DMS53 treated with DMSO at 0.1 percent for 48 hours (cell line): ENCODE measurements at regions not wholly inside any gene's neighbourhood (a gene's known extent, or its start where the extent isn't known, plus 50 kb on each side); places are given as distances from the start of the nearest gene placed in this dataset.
A peak's percentile ranks its signal among the peaks of the same experiment; 100 is the strongest.
"Not testable (repeated sequence)": the region's sequence is repeated elsewhere in the genome, so short reads cannot be mapped to it uniquely, and the experiment has no call there.

Experiments
- DNase-seq: peaks from one replicate; lab custom pipeline; 2025; ENCODE audit not compliant: unreplicated experiment; lab: John Stamatoyannopoulos, UW

- no peak for DNase-seq
Observed at GRCh38 chr1:47522935-47523834, 85.3 kb downstream of the FOXD2 start.

DNA sequence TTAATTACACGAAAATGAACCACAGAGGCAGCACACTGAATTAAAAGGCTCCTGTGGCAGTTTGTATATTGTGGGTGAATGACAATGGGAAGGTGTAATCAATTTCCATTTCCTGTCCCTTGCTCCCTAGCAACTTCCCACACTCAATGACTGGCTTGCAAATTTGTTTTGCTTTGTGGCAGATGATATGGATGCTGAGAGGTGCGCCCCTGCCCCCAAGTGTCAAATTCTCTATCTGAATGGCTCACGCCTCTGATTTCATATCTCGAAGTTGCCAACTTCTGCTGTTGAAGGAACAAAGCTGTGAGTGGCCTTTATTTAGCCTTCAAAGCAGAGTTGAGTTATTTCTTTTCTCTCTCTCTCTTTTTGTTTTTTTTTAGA, 86.0 kb downstream of the FOXD2 start:
- no peak for DNase-seq

GRCh38 chr1:47524272-47524671, 86.4 kb downstream of the FOXD2 start:
- no peak for DNase-seq

DNA sequence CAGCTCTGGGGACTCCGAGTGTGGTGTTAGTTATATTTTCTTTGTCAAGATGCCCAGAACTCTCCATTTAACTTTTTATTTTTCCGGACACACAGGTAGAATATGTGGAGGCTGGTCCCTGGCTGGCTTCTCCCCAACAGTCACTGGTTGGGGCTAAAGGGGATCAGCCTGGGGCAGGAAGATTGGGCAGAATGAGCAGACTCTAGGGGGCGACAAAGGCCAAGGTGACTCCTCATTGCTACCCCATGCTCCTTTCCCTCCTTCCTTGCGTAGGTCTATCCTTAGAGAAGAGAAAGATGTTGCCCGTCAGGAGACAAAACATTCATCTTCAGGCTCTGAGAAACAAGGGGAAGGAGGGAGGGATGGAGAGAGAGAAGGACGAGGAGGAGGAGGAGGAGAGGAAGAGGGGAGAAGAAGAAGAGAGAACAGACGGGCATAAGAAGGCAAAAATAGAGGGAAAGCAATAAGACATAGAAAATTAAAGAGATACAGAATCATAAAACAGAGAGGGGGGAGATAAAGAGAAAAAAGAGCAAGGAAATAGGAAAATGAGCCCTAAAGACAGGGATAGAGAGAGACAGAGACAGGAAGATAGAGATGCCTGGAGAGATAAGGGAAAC, 89.9 kb downstream of the FOXD2 start:
- DNase-seq = peak; percentile 57

DNA sequence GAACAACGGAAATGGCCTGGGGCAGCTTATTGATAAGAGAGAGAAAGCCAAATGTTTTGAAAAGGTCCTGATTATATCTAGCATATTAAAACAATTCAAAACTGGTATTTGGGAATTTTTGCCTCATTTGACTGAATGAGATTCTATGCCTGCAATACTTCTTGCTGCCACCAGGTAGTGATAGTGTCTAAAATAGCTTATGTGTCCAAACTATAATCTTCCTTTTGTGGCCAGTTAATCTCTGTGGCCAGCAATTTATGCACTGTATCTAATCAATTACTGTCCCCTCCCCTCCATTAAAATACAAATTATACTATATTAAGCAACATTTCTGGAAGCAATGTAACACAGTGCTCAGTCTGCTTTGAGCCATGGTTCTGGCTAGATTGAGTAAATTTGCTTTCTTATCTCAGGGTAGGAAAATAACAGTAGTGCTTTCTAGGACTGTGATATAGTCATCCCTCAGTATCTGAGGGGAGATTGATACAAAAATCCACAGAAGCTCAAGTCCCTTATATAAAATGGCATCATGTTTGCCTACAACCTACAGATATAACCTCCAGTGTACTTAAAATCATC, 91.8 kb downstream of the FOXD2 start:
- peak; percentile 42 for DNase-seq

DNA sequence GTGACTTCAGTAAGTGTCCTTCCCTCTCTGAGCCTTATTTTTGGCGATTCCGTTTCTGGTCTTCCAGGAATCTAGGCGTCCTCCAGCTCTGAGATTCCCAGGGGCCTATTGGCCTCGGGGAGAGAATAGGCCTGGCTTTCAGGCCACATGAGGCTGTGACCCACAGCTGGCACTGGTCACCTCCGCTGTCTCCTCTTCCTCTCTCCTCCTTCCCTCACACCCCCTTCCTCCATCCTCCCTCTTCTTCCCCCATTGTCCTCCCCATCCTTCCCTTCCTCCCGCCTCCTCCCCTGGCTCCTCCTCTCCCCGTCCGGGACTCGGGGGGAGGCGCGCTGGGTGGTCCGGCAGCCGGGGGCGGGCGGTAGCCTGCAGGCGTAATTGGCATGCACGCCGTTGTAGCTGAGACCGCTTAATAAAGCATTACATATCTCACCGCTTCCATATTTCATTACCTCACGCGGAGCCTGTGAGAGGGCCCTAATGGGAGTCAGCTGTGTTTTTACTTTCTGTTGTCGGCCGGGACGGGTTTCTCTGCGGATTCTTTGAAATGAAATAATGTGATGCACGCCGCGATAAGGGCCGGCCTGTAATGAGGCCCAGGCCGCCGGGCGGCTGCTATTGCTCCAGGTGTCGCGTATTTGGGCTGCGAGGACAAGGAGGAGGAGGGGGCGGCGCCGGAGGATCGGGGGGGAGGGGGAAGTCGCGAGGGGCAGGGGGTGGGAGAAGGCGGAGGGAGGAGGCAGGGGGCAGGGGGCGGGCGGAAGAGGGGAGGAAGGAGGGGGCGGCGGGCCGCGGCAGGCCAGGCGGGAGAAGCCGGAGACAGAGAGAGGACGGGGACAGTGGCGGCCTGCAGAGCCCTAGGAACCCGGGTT, 95.3 kb downstream of the FOXD2 start:
- DNase-seq = no peak

- DNase-seq = no peak
Observed at GRCh38 chr1:47533793-47534328, 96.0 kb downstream of the FOXD2 start.

DNA sequence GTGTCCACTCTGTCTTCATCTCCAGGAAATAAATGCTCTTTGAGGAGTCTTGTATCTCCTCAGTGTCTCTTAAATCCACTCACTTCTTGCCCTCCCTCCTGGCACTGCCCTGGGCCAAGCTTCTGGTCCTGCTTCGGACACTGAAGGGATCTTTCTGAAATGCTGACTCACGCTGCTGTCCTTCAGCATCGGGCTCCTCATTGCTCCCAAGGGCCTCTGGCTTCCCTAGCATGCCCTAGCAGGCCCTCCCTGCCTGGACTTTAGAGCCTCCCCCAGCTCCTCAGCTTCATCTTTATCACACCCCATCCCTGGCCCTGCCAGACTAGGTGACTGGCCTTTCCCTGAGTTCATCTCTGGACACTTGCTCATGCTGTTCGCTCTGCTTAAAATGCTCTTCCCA, 96.6 kb downstream of the FOXD2 start:
- no peak for DNase-seq

- DNase-seq = no peak
Observed at GRCh38 chr1:47536646-47537118, 98.8 kb downstream of the FOXD2 start.

GRCh38 chr1:47537268-47537667, 99.4 kb downstream of the FOXD2 start:
- no peak for DNase-seq

DNA sequence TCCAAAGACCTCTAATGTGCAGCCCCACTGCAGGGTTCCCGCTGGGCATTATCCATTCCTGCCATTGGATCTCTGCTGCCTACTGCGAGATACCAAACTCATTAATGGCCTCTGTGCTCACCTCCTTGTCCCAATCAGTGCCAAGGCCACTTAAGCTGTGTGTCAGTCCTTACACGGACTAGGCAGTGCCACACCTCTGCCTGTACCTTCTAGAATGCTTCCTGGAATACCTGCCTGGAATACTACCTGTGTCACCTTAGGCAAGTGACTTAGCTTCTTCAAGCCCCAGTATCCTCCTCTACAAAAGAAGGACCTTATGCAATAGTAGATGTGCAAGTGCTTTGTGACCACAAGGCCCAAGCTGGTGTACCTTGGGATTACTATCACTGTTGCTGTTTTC, 100.1 kb downstream of the FOXD2 start:
- no peak for DNase-seq

- not testable (repeated sequence) for DNase-seq
Observed at GRCh38 chr1:47538530-47538929, 100.7 kb downstream of the FOXD2 start.

DNA sequence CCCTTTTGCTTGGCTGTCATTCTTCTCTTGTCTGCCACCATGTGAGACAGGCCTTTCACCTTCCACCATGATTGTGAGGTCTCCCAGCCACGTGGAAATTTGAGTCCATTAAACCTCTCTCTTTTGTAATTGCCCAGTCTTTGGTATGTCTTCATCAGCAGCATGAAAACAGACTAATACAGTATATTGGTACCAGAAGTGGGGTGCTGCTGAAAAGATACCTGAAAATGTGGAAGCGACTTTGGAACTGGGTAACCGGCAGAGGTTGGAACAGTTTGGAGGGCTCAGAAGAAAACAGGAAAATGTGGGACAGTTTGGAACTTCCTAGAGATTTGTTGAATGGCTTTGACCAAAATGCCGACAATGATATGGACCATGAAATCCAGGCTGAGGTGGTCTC, 103.9 kb downstream of the FOXD2 start:
- not testable (repeated sequence) for DNase-seq

GRCh38 chr1:47543089-47543488, 105.2 kb downstream of the FOXD2 start:
- not testable (repeated sequence) for DNase-seq

- no peak for DNase-seq
Observed at GRCh38 chr1:47545912-47546483, 108.2 kb downstream of the FOXD2 start.

DNA sequence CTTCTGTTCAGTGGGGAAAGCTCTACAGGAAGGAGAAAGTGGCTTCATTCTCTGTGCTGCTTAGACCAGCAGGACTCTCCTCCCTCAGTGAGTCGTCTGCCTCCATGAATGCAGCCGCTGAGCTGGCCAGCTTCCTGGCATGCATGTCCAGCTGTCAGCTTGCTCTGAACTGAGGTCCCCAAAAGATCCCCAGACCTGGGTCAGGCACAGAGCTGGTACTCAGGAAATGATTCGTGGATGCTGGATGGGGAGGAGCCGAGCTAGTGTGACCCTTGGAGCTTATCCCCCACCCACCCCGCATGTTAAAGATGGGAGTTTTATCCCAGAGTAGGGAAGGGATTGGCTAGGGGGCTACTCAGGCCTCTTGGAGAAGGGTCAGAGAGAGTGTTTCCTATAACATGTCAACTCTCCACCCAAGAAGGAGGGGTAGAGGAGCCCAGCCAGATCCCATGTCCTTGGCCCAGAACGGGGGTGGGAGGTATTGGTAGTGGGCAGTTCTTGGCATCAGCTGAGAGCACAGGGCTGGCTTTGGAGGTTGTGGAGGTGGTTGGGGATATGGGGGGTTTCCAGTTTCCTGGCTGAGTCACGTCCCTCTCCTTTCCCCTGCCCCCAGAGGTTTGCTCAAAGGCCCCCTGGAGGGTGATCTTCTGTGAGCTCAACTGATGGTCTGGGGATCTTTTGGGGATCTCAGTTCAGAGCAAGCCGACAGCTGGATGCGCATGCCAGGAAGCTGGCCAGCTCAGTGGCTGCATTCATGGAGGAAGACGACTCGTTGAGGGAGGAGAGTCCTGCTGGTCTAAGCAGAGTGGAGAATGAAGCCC, 110.1 kb downstream of the FOXD2 start:
- no peak for DNase-seq

- DNase-seq = no peak
Observed at GRCh38 chr1:47548637-47549036, 110.8 kb downstream of the FOXD2 start.

DNA sequence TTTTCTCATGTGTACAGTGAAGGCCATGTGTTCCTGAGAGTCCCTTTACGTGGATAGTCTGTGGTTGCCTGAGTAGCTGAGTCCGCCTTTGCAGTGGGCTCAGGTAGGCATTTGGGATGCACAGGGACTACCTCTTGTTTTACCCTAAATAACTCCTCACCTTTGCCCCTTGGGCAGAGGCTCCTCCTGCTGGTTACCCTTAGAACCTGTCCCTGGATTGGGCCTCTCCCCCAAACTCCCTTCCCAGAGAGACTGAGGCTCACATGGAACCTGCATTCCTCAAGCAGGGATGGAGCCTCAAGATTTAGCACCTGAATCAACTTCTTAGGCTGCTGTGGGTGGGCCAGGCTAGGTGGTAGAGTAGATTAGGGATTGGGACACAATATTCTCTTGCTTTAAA, 111.7 kb downstream of the FOXD2 start:
- DNase-seq = no peak

DNA sequence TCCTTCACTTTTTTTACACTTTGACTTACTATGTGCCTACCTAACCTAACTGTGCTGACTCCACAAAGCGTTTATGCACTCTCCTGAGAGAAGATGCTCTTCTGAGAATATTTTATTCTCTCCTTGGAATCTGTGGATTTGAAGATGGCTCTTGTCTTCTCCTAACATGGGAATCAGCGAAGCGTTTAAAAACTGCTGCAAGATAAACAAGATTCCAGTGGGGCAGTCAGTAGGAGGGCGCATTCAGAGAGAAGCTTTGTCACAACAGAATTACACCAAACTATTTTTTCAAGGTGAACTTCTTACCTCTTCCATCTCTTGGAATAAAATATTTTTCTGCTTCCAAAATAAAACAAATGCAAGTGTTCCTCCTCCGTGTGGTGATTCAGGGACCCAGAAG, 113.1 kb downstream of the FOXD2 start:
- no peak for DNase-seq
